ENCODE measurements at regions not wholly inside any gene's neighbourhood (a gene's known extent, or its start where the extent isn't known, plus 50 kb on each side); places are given as distances from the start of the nearest gene placed in this dataset.

DNA sequence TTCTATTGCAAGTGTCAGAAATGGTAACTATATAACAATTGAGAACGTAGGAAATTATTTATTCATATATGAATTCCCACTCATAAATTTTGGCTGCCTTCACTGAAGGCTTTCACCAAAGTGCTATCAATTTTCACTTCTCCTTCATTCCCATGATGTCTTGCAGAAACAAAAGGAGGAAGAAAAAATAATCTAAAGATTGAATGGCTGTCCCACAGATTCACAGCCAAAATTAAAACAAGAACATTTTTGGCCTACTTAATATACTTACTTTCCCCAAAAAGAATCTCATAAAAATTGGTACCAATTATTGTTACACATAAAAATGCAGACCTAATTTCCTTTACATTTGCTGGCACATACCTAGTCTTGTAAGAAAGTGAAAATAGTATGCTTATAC lies 616.1 kb downstream of the CD109 start:
- TF ChIP-seq, protein P1, sequence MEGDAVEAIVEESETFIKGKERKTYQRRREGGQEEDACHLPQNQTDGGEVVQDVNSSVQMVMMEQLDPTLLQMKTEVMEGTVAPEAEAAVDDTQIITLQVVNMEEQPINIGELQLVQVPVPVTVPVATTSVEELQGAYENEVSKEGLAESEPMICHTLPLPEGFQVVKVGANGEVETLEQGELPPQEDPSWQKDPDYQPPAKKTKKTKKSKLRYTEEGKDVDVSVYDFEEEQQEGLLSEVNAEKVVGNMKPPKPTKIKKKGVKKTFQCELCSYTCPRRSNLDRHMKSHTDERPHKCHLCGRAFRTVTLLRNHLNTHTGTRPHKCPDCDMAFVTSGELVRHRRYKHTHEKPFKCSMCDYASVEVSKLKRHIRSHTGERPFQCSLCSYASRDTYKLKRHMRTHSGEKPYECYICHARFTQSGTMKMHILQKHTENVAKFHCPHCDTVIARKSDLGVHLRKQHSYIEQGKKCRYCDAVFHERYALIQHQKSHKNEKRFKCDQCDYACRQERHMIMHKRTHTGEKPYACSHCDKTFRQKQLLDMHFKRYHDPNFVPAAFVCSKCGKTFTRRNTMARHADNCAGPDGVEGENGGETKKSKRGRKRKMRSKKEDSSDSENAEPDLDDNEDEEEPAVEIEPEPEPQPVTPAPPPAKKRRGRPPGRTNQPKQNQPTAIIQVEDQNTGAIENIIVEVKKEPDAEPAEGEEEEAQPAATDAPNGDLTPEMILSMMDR (IDR thresholded peaks at IDR 0.05), result no peak
- TF ChIP-seq EZH2 (IDR thresholded peaks at IDR 0.05; ENCODE audit: borderline replicate concordance, insufficient read depth, low read depth, low read length, poor library complexity, severe bottlenecking), result no peak
